ENCODE measurements at regions not wholly inside any gene's neighbourhood (a gene's known extent, or its start where the extent isn't known, plus 50 kb on each side); places are given as distances from the start of the nearest gene placed in this dataset.

DNA sequence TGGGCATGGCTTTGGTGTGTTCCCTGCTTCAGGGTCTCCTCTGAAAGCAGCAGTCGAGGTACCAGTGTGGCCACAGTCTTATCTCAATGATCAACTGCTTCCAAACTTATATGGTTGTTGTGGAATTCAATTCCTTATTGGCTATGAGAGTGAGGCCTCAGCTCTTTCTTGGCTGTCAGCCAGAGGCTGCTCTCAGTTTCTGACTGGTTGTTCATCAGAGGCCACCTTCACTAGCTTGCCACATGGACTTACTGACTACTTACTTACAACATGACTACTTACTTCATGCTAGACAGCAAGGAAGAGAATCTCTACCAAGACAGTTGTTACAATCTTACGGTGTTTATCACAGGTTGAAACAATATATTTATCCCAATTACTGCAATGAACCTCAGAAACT, 789.2 kb downstream of the DIPK2A start:
- Histone ChIP-seq H3K36me3 (replicated peaks in 1 of 2; ENCODE audit: control insufficient read depth in 1 of 2, insufficient read depth in 2 of 2, low read length in 2 of 2) (no peaks in the 10 kb centered on the region), H3K27ac (ENCODE audit: low read depth in 1 of 2, low read length in 2 of 2) (no peak overlapping the region), H3K4me2 (replicated peaks; ENCODE audit: extremely low read depth, low read length, poor library complexity, severe bottlenecking) (no peak overlapping the region), H3K4me1 (ENCODE audit: control insufficient read depth in 1 of 2, insufficient read depth in 2 of 2, low read length in 2 of 2) (no peaks in the 10 kb centered on the region), H2AFZ (ENCODE audit: insufficient read depth, low read depth, low read length, poor library complexity, severe bottlenecking) (no peak overlapping the region), H3K4me3 (replicated peaks in 1 of 3; ENCODE audit: low read depth in 2 of 3, low read length in 3 of 3) (no peak overlapping the region), H3K27me3 (ENCODE audit: control insufficient read depth in 2 of 2, insufficient read depth in 2 of 2, low read length in 2 of 2) (no peaks in the 10 kb centered on the region), H3K79me2 (ENCODE audit: insufficient read depth, low read length) (no peaks in the 10 kb centered on the region), H3K9ac (ENCODE audit: insufficient read depth, low read length, poor library complexity, severe bottlenecking) (no peak overlapping the region), H3K9me3 (replicated peaks in 1 of 2; ENCODE audit: control insufficient read depth in 1 of 2, insufficient read depth in 1 of 2, low read length in 2 of 2) (peaks cover 0 to 10% of the 10 kb centered on the region in 2 donors), H4K20me1 (ENCODE audit: insufficient read depth, low read length) (no peaks in the 10 kb centered on the region)
- TF ChIP-seq, protein P1, sequence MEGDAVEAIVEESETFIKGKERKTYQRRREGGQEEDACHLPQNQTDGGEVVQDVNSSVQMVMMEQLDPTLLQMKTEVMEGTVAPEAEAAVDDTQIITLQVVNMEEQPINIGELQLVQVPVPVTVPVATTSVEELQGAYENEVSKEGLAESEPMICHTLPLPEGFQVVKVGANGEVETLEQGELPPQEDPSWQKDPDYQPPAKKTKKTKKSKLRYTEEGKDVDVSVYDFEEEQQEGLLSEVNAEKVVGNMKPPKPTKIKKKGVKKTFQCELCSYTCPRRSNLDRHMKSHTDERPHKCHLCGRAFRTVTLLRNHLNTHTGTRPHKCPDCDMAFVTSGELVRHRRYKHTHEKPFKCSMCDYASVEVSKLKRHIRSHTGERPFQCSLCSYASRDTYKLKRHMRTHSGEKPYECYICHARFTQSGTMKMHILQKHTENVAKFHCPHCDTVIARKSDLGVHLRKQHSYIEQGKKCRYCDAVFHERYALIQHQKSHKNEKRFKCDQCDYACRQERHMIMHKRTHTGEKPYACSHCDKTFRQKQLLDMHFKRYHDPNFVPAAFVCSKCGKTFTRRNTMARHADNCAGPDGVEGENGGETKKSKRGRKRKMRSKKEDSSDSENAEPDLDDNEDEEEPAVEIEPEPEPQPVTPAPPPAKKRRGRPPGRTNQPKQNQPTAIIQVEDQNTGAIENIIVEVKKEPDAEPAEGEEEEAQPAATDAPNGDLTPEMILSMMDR (IDR thresholded peaks at IDR 0.05), result no peak
- peaks cover 0 to 12% (median 6%) of the 10 kb centered on the region in 7 donors for H3K9me3 Mint-ChIP-seq
- no peaks in the 10 kb centered on the region for H3K4me1 Mint-ChIP-seq
- no CpG with 5 or more reads among the region's 2 CpGs for WGBS (ENCODE audit: insufficient coverage)
- no peaks in the 10 kb centered on the region for H3K36me3 Mint-ChIP-seq
- H3K4me3 Mint-ChIP-seq, result no peak overlapping the region
- H3K27ac Mint-ChIP-seq, result no peak overlapping the region
- H3K27me3 Mint-ChIP-seq (ENCODE audit: low read depth in 3 of 3), result peaks cover 0 to 2% (median 0%) of the 10 kb centered on the region in 3 donors
- DNase-seq, result no peak
- intact Hi-C loops (cut with micrococcal nuclease), result no loop called here

DNA sequence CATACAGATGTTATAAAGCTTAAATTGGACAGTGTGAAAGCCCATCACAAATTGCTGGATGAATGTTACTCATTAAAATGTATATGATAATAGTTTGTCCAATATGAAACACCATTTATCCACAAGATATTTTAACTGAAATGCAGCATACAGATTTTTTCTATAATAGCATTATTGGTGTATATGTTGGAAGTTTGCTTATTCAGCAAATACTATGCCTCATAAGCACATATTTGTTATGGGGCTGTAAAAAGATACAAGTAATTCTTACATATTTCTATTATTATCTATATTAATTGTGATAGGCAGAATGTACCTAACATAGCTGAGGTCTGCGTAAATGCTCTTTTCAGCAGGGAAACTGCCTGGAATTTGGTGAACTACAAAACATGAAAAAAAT, 790.5 kb downstream of the DIPK2A start:
- H3K36me3 ChIP-seq (replicated peaks in 1 of 2; ENCODE audit: control insufficient read depth in 1 of 2, insufficient read depth in 2 of 2, low read length in 2 of 2), result no peaks in the 10 kb centered on the region
- no peaks in the 10 kb centered on the region for H3K36me3 Mint-ChIP-seq
- no peak overlapping the region for H2AFZ ChIP-seq (ENCODE audit: insufficient read depth, low read depth, low read length, poor library complexity, severe bottlenecking)
- no peak overlapping the region for H3K9ac ChIP-seq (ENCODE audit: insufficient read depth, low read length, poor library complexity, severe bottlenecking)
- H3K27me3 Mint-ChIP-seq (ENCODE audit: low read depth in 3 of 3), result peaks cover 0 to 2% (median 0%) of the 10 kb centered on the region in 3 donors
- peaks cover 0 to 6% of the 10 kb centered on the region in 2 donors for H3K9me3 ChIP-seq (replicated peaks in 1 of 2; ENCODE audit: control insufficient read depth in 1 of 2, insufficient read depth in 1 of 2, low read length in 2 of 2)
- intact Hi-C loops (cut with micrococcal nuclease), result no loop called here
- H3K4me2 ChIP-seq (replicated peaks; ENCODE audit: extremely low read depth, low read length, poor library complexity, severe bottlenecking), result no peak overlapping the region
- H4K20me1 ChIP-seq (ENCODE audit: insufficient read depth, low read length), result no peaks in the 10 kb centered on the region
- no peaks in the 10 kb centered on the region for H3K4me1 ChIP-seq (ENCODE audit: control insufficient read depth in 1 of 2, insufficient read depth in 2 of 2, low read length in 2 of 2)
- no CpG with 5 or more reads among the region's 1 CpG for WGBS (ENCODE audit: insufficient coverage)
- no peak overlapping the region for H3K4me3 ChIP-seq (replicated peaks in 1 of 3; ENCODE audit: low read depth in 2 of 3, low read length in 3 of 3)
- H3K4me1 Mint-ChIP-seq, result no peaks in the 10 kb centered on the region
- no peak overlapping the region for H3K27ac ChIP-seq (ENCODE audit: low read depth in 1 of 2, low read length in 2 of 2)
- peaks cover 0 to 8% (median 6%) of the 10 kb centered on the region in 7 donors for H3K9me3 Mint-ChIP-seq
- H3K4me3 Mint-ChIP-seq, result no peak overlapping the region
- no peaks in the 10 kb centered on the region for H3K79me2 ChIP-seq (ENCODE audit: insufficient read depth, low read length)
- TF ChIP-seq, protein P1 (IDR thresholded peaks at IDR 0.05), result no peak
- DNase-seq, result no peak
- H3K27ac Mint-ChIP-seq, result no peak overlapping the region
- H3K27me3 ChIP-seq (ENCODE audit: control insufficient read depth in 2 of 2, insufficient read depth in 2 of 2, low read length in 2 of 2), result no peaks in the 10 kb centered on the region

Data from CD14-positive monocyte (primary cell).